WTC11 (cell line): ENCODE measurements at regions not wholly inside any gene's neighbourhood (a gene's known extent, or its start where the extent isn't known, plus 50 kb on each side); places are given as distances from the start of the nearest gene placed in this dataset.

Source experiments
- ATAC-seq: fragments of 200-7000 bp; cut with Tn5 transposase; 2 replicates; pipeline ENCODE4 v1.10.0; 2021; ENCODE audit warnings: mild to moderate bottlenecking, moderate library complexity
- CTCF ChIA-PET: fragments of 300-600 bp; sonication (Branson Sonifier 250); formaldehyde crosslinking; loops from one replicate; lab custom pipeline; 2021; ENCODE audit warnings: antibody characterized with exemption; lab: Charles Lee
- POLR2A ChIA-PET: fragments of 350-600 bp; sonication (Branson Sonifier 250); formaldehyde crosslinking; loops from one replicate; lab custom pipeline; 2021; ENCODE audit warnings: antibody characterized with exemption; lab: Charles Lee
- DNase-seq: peaks from one replicate; pipeline ENCODE4 v3.0.0; 2021; ENCODE audit warnings: low spot score
- H3K27ac Mint-ChIP-seq: 2 replicates; pipeline ENCODE4 v1.8.0; 2021; ENCODE audit warnings: mixed read lengths
- H3K27me3 Mint-ChIP-seq: 2 replicates; pipeline ENCODE4 v1.8.0; 2021; ENCODE audit warnings: low read depth, mild to moderate bottlenecking, moderate library complexity, mixed read lengths
- H3K36me3 Mint-ChIP-seq: 2 replicates; pipeline ENCODE4 v1.8.0; 2021; ENCODE audit warnings: mixed read lengths
- H3K4me1 Mint-ChIP-seq: 2 replicates; pipeline ENCODE4 v1.8.0; 2022; ENCODE audit warnings: mixed read lengths
- H3K4me3 Mint-ChIP-seq: 2 replicates; pipeline ENCODE4 v1.8.0; 2021; ENCODE audit warnings: mild to moderate bottlenecking, moderate library complexity, mixed read lengths
- H3K9me3 Mint-ChIP-seq: 2 replicates; pipeline ENCODE4 v1.8.0; 2021; ENCODE audit warnings: mixed read lengths
- ATF1 ChIP-seq: sonication (generic); formaldehyde crosslinking; IDR thresholded peaks from 2 replicates; pipeline ENCODE4 v1.8.1; 2023; ENCODE audit warnings: mild to moderate bottlenecking, moderate library complexity, missing genetic modification reagents
- CREM ChIP-seq: sonication (generic); formaldehyde crosslinking; IDR thresholded peaks from 2 replicates; pipeline ENCODE4 v1.8.1; 2022; ENCODE audit warnings: mild to moderate bottlenecking, missing genetic modification reagents, moderate library complexity
- GRHL2 ChIP-seq: fragments of 250-450 bp; sonication (Bioruptor Pico); IDR thresholded peaks from 2 replicates; pipeline ENCODE4 v1.8.0; 2022; ENCODE audit warnings: mild to moderate bottlenecking, moderate library complexity; ENCODE audit not compliant: insufficient replicate concordance, severe bottlenecking
- GTF2I ChIP-seq: fragments of 250-450 bp; sonication (Bioruptor Pico); conservative IDR thresholded peaks from 2 replicates; pipeline ENCODE4 v1.4.0; 2021; ENCODE audit warnings: mild to moderate bottlenecking
- KAT7 ChIP-seq: sonication (generic); formaldehyde crosslinking; IDR thresholded peaks from 2 replicates; pipeline ENCODE4 v1.8.1; 2023; ENCODE audit warnings: missing genetic modification reagents, mild to moderate bottlenecking, borderline replicate concordance
- MYBL2 ChIP-seq: sonication (generic); formaldehyde crosslinking; IDR thresholded peaks from 2 replicates; pipeline ENCODE4 v1.8.1; 2023; ENCODE audit warnings: mild to moderate bottlenecking, moderate library complexity, missing genetic modification reagents
- NR2C2 ChIP-seq: sonication (generic); formaldehyde crosslinking; IDR thresholded peaks from 2 replicates; pipeline ENCODE4 v1.8.0; 2022; ENCODE audit warnings: mild to moderate bottlenecking, missing genetic modification reagents
- NR3C1 ChIP-seq: sonication (generic); formaldehyde crosslinking; conservative IDR thresholded peaks from 2 replicates; pipeline ENCODE4 v1.8.1; 2023; ENCODE audit warnings: low read depth, mild to moderate bottlenecking, missing genetic modification reagents
- PRRX2 ChIP-seq: fragments of 250-450 bp; sonication (Bioruptor Pico); IDR thresholded peaks from 2 replicates; pipeline ENCODE4 v1.8.0; 2021; ENCODE audit warnings: mild to moderate bottlenecking
- SOX15 ChIP-seq: fragments of 250-450 bp; sonication (Bioruptor Pico); IDR thresholded peaks from 2 replicates; pipeline ENCODE4 v1.9.0; 2021; ENCODE audit warnings: mild to moderate bottlenecking
- TEAD4 ChIP-seq: sonication (generic); formaldehyde crosslinking; IDR thresholded peaks from 2 replicates; pipeline ENCODE4 v1.8.0; 2022; ENCODE audit warnings: mild to moderate bottlenecking, missing genetic modification reagents
- TP53 ChIP-seq: sonication (generic); formaldehyde crosslinking; IDR thresholded peaks from 2 replicates; pipeline ENCODE4 v1.8.1; 2023; ENCODE audit warnings: mild to moderate bottlenecking, missing genetic modification reagents
- ZBTB21 ChIP-seq: sonication (generic); formaldehyde crosslinking; IDR thresholded peaks from 2 replicates; pipeline ENCODE4 v1.8.1; 2023; ENCODE audit warnings: mild to moderate bottlenecking, missing genetic modification reagents, borderline replicate concordance
- ZNF121 ChIP-seq: sonication (generic); formaldehyde crosslinking; IDR thresholded peaks from 2 replicates; pipeline ENCODE4 v1.8.0; 2023; ENCODE audit warnings: missing genetic modification reagents
- ZNF423 ChIP-seq: fragments of 250-450 bp; sonication (Bioruptor Pico); IDR thresholded peaks from 2 replicates; pipeline ENCODE4 v2.1.2; 2022; ENCODE audit warnings: mild to moderate bottlenecking, moderate library complexity
- TF ChIP-seq, protein P1 (sequence below): fragments of 250-450 bp; sonication (Bioruptor Pico); IDR thresholded peaks from 2 replicates; pipeline ENCODE4 v1.9.0; 2021; ENCODE audit warnings: mild to moderate bottlenecking
- TF ChIP-seq, protein P2 (sequence below): sonication (generic); formaldehyde crosslinking; IDR thresholded peaks from 2 replicates; pipeline ENCODE4 v1.8.0; 2022; ENCODE audit warnings: mild to moderate bottlenecking, missing genetic modification reagents
- TF ChIP-seq, protein P3 (sequence below): sonication (generic); formaldehyde crosslinking; IDR thresholded peaks from 2 replicates; pipeline ENCODE4 v1.8.1; 2022; ENCODE audit warnings: mild to moderate bottlenecking, missing genetic modification reagents, moderate library complexity, borderline replicate concordance
- TF ChIP-seq, protein P4 (sequence below): sonication (generic); formaldehyde crosslinking; IDR thresholded peaks from 2 replicates; pipeline ENCODE4 v1.8.1; 2022; ENCODE audit warnings: low read depth, missing genetic modification reagents, borderline replicate concordance
- TF ChIP-seq, protein P5 (sequence below): sonication (generic); formaldehyde crosslinking; IDR thresholded peaks from 2 replicates; pipeline ENCODE4 v1.8.1; 2023; ENCODE audit warnings: mild to moderate bottlenecking, moderate library complexity, missing genetic modification reagents
- TF ChIP-seq, protein P6 (sequence below): sonication (generic); formaldehyde crosslinking; IDR thresholded peaks from 2 replicates; pipeline ENCODE4 v1.8.1; 2022; ENCODE audit warnings: low read depth, mild to moderate bottlenecking, moderate library complexity, missing genetic modification reagents, borderline replicate concordance
- TF ChIP-seq, protein P7 (sequence below): sonication (generic); formaldehyde crosslinking; IDR thresholded peaks from 2 replicates; pipeline ENCODE4 v1.8.1; 2022; ENCODE audit warnings: mild to moderate bottlenecking, moderate library complexity, missing genetic modification reagents
- TF ChIP-seq, protein P8 (sequence below): fragments of 250-450 bp; sonication (Bioruptor Pico); conservative IDR thresholded peaks from 2 replicates; pipeline ENCODE4 v1.9.0; 2021; ENCODE audit warnings: mild to moderate bottlenecking

DNA sequence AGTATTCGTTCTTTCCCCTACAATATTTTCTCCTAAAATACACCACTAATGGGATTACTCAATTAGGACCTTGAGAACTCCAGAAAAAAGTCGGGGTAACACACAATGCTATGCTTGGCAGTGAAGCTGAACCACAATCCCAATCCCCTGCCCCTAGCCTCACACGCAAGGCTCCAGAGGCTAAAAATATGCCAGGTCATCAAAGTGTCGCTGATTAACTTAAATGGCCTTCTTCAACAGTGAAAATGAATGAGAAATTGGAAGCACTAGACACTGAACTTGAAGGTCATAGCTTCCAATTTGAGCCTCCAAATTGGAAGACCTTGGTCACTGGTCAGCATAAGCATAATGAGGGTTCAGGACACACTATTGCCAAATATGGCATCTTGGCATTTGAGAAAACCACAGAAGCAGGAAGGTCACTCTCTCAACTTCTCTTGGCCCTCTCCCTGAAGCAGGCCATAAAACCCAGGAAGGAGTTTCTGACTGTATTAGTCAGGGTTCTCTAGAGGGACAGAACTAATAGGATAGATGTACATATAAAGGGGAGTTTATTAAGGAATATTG lies 86.0 kb upstream of the SATB2 start:
- DNase-seq (no peak), ATAC-seq (no peak)
- no peaks in the 10 kb centered on the region for H3K4me1 Mint-ChIP-seq
- H3K27ac Mint-ChIP-seq = no peak overlapping the region
- TF ChIP-seq SOX15 (CRISPR knock-in tag) = no peak
- TF ChIP-seq, protein P1, sequence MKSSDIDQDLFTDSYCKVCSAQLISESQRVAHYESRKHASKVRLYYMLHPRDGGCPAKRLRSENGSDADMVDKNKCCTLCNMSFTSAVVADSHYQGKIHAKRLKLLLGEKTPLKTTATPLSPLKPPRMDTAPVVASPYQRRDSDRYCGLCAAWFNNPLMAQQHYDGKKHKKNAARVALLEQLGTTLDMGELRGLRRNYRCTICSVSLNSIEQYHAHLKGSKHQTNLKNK (CRISPR knock-in tag) = no peak
- no peak for TF ChIP-seq KAT7 (CRISPR knock-in tag)
- TF ChIP-seq, protein P2, sequence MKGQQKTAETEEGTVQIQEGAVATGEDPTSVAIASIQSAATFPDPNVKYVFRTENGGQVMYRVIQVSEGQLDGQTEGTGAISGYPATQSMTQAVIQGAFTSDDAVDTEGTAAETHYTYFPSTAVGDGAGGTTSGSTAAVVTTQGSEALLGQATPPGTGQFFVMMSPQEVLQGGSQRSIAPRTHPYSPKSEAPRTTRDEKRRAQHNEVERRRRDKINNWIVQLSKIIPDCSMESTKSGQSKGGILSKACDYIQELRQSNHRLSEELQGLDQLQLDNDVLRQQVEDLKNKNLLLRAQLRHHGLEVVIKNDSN = no peak
- TF ChIP-seq CREM (CRISPR knock-in tag) = no peak
- no peak for TF ChIP-seq ZBTB21 (CRISPR knock-in tag)
- no peak for TF ChIP-seq NR3C1 (CRISPR knock-in tag)
- TF ChIP-seq, protein P3, sequence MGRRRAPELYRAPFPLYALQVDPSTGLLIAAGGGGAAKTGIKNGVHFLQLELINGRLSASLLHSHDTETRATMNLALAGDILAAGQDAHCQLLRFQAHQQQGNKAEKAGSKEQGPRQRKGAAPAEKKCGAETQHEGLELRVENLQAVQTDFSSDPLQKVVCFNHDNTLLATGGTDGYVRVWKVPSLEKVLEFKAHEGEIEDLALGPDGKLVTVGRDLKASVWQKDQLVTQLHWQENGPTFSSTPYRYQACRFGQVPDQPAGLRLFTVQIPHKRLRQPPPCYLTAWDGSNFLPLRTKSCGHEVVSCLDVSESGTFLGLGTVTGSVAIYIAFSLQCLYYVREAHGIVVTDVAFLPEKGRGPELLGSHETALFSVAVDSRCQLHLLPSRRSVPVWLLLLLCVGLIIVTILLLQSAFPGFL (CRISPR knock-in tag) = no peak
- no peak for TF ChIP-seq ZNF121 (CRISPR knock-in tag)
- no peak for TF ChIP-seq ZNF423 (CRISPR knock-in tag)
- no peak for TF ChIP-seq ATF1 (CRISPR knock-in tag)
- TF ChIP-seq TP53 (CRISPR knock-in tag) = no peak
- TF ChIP-seq PRRX2 (CRISPR knock-in tag) = no peak
- POLR2A ChIA-PET = interaction anchor here (0.5 kb wide), 1 partner anchor 328 kb away, joined by 4 read pairs; no protein-coding TSS in a partner anchor
- H3K9me3 Mint-ChIP-seq = no peaks in the 10 kb centered on the region
- no peaks in the 10 kb centered on the region for H3K27me3 Mint-ChIP-seq
- CTCF ChIA-PET = no interaction called here
- H3K4me3 Mint-ChIP-seq = no peak overlapping the region
- no peaks in the 10 kb centered on the region for H3K36me3 Mint-ChIP-seq

DNA sequence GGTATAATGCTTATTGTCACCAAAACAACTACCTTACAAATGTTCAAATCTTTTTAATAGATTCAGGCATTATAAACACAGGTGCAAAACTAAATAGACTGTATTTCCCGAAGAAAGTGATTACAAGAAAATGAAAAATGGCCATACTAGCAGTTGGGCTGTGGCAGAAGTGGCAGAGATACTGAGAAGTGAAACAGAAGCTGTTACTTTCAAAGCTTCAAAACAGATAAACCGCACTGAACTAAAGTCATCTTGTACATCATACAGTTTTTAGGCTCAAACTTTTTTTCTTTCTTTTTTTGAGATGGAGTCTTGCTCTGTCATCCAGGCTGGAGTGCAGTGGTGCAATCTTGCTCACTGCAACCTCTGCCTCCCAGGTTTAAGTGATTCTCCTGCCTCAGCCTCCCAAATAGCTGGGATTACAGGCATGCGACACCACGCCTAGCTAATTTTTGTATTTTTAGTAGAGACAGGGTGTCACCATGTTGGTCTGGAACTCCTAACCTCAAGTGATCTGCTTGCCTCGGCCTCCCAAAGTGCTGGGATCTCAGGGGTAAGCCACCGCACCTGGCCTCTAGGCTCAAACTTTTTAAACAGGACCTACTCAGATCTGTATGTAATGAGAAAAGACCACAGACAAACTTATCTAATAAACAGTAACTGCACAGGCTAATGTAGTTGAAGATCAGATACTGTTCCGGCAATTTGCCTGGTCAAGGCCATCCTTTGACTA lies 77.9 kb upstream of the SATB2 start:
- Mint-ChIP-seq H3K27ac (no peak overlapping the region), H3K4me1 (no peaks in the 10 kb centered on the region), H3K9me3 (peaks cover 7% of the 10 kb centered on the region), H3K4me3 (no peak overlapping the region), H3K36me3 (no peaks in the 10 kb centered on the region), H3K27me3 (no peaks in the 10 kb centered on the region; the same call in 1 of the 2 replicates)
- no peak for DNase-seq
- POLR2A ChIA-PET = no interaction called here
- no peak for ATAC-seq
- CTCF ChIA-PET = no interaction called here
- TF ChIP-seq, protein P4, sequence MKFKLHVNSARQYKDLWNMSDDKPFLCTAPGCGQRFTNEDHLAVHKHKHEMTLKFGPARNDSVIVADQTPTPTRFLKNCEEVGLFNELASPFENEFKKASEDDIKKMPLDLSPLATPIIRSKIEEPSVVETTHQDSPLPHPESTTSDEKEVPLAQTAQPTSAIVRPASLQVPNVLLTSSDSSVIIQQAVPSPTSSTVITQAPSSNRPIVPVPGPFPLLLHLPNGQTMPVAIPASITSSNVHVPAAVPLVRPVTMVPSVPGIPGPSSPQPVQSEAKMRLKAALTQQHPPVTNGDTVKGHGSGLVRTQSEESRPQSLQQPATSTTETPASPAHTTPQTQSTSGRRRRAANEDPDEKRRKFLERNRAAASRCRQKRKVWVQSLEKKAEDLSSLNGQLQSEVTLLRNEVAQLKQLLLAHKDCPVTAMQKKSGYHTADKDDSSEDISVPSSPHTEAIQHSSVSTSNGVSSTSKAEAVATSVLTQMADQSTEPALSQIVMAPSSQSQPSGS (CRISPR knock-in tag) = no peak
- TF ChIP-seq, protein P5, sequence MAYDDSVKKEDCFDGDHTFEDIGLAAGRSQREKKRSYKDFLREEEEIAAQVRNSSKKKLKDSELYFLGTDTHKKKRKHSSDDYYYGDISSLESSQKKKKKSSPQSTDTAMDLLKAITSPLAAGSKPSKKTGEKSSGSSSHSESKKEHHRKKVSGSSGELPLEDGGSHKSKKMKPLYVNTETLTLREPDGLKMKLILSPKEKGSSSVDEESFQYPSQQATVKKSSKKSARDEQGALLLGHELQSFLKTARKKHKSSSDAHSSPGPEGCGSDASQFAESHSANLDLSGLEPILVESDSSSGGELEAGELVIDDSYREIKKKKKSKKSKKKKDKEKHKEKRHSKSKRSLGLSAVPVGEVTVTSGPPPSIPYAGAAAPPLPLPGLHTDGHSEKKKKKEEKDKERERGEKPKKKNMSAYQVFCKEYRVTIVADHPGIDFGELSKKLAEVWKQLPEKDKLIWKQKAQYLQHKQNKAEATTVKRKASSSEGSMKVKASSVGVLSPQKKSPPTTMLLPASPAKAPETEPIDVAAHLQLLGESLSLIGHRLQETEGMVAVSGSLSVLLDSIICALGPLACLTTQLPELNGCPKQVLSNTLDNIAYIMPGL (CRISPR knock-in tag) = no peak
- no peak for TF ChIP-seq GTF2I (CRISPR knock-in tag)
- TF ChIP-seq, protein P6, sequence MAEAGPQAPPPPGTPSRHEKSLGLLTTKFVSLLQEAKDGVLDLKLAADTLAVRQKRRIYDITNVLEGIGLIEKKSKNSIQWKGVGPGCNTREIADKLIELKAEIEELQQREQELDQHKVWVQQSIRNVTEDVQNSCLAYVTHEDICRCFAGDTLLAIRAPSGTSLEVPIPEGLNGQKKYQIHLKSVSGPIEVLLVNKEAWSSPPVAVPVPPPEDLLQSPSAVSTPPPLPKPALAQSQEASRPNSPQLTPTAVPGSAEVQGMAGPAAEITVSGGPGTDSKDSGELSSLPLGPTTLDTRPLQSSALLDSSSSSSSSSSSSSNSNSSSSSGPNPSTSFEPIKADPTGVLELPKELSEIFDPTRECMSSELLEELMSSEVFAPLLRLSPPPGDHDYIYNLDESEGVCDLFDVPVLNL (CRISPR knock-in tag) = no peak
- TF ChIP-seq, protein P3 (CRISPR knock-in tag) = no peak
- no peak for TF ChIP-seq ZBTB21 (CRISPR knock-in tag)
- TF ChIP-seq TEAD4 (CRISPR knock-in tag) = no peak
- no peak for TF ChIP-seq NR2C2 (CRISPR knock-in tag)
- TF ChIP-seq, protein P7, sequence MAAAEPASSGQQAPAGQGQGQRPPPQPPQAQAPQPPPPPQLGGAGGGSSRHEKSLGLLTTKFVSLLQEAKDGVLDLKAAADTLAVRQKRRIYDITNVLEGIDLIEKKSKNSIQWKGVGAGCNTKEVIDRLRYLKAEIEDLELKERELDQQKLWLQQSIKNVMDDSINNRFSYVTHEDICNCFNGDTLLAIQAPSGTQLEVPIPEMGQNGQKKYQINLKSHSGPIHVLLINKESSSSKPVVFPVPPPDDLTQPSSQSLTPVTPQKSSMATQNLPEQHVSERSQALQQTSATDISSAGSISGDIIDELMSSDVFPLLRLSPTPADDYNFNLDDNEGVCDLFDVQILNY = no peak
- TF ChIP-seq, protein P8, sequence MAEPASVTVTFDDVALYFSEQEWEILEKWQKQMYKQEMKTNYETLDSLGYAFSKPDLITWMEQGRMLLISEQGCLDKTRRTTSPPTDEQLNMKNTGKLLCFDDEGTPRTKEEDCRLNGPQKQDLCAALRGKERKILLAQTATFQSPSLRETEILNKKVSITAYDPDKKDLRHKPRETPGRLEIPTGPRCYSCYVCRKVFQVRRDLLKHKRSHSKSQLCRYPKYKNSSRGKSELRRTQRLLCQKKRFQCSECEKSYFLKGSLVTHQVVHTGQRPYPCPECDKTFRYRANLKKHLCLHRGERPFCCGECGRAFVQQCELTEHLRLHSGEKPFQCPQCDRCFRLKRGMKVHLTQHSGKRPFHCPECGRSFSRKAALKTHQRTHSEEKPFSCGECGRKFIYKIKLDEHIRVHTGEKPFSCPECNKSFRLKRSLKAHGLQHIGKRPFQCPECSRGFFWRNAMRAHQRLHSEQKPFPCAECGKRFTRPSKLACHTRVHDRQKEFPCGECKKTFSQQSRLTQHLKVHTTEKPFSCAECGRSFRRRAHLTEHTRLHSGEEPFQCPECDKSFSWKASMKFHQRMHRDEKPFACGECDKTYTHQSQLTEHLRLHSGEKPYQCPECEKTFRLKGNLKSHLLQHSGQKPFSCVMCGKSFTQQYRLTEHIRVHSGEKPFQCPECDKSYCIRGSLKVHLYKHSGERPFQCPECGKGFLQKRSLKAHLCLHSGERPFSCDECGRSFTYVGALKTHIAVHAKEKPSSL = no peak
- TF ChIP-seq MYBL2 (CRISPR knock-in tag) = no peak
- TF ChIP-seq GRHL2 (CRISPR knock-in tag) = no peak
